IMR-90 (cell line): ENCODE measurements at regions not wholly inside any gene's neighbourhood (a gene's known extent, or its start where the extent isn't known, plus 50 kb on each side); places are given as distances from the start of the nearest gene placed in this dataset.
"Not testable (repeated sequence)": the region's sequence is repeated elsewhere in the genome, so short reads cannot be mapped to it uniquely, and the experiment has no call there.

Experiments used
- ATAC-seq: fragments of 200-7000 bp; cut with Tn5 transposase; 2 replicates; pipeline ENCODE4 v1.9.1; 2020; ENCODE audit warnings: low read depth, mild to moderate bottlenecking, moderate library complexity
- BruUV-seq: library from RNA; stranded (reverse); fragments of 400-500 nt; replicated peaks from 2 replicates; lab custom pipeline; 2021; lab: Mats Ljungman, UMichigan
- CTCF ChIA-PET: fragments of 300-600 bp; formaldehyde crosslinking; extraction: SDS; loops from one replicate; lab custom pipeline; 2021; ENCODE audit warnings: antibody characterized with exemption; lab: Yijun Ruan, JAX
- POLR2A ChIA-PET: fragments of 300-600 bp; sonication (Branson Sonifier 250); formaldehyde crosslinking; loops from one replicate; lab custom pipeline; 2022; ENCODE audit warnings: antibody characterized with exemption; ENCODE audit not compliant: unreplicated experiment; lab: Charles Lee
- DNase-seq: peaks from one replicate; pipeline ENCODE4 v3.0.0; 2013
- H2AFZ ChIP-seq: replicated peaks from 2 replicates; pipeline ENCODE3; 2013; ENCODE audit warnings: low read length, mild to moderate bottlenecking; ENCODE audit not compliant: poor library complexity
- H2AK5ac ChIP-seq: 2 replicates; pipeline ENCODE4 v1.6.1; 2013; ENCODE audit warnings: low read depth, low read length, inconsistent platforms
- H2AK9ac ChIP-seq: replicated peaks from 2 replicates; pipeline ENCODE3; 2013; ENCODE audit warnings: mild to moderate bottlenecking, low read depth, low read length, moderate library complexity; ENCODE audit not compliant: poor library complexity
- H2BK120ac ChIP-seq: 2 replicates; pipeline ENCODE4 v1.6.1; 2013; ENCODE audit warnings: low read depth, low read length, inconsistent platforms
- H2BK15ac ChIP-seq: 3 replicates; pipeline ENCODE4 v1.6.1; 2013; ENCODE audit warnings: low read depth, low read length, inconsistent platforms
- H2BK20ac ChIP-seq: 2 replicates; pipeline ENCODE4 v1.6.1; 2013; ENCODE audit warnings: low read depth, mild to moderate bottlenecking, inconsistent platforms, low read length, moderate library complexity
- H2BK5ac ChIP-seq: 2 replicates; pipeline ENCODE4 v1.6.1; 2013; ENCODE audit warnings: mild to moderate bottlenecking, low read depth, low read length, inconsistent platforms; ENCODE audit not compliant: poor library complexity, severe bottlenecking
- H3K14ac ChIP-seq: replicated peaks from 2 replicates; pipeline ENCODE4 v1.6.1; 2013; ENCODE audit warnings: low read depth, low read length, inconsistent platforms
- H3K18ac ChIP-seq: 2 replicates; pipeline ENCODE4 v1.6.1; 2013; ENCODE audit warnings: low read depth, low read length, control low read depth
- H3K23ac ChIP-seq: 2 replicates; pipeline ENCODE4 v1.6.1; 2013; ENCODE audit warnings: low read depth, low read length, inconsistent platforms
- H3K27ac ChIP-seq: 2 replicates; pipeline ENCODE4 v1.5.1; 2013; ENCODE audit warnings: mild to moderate bottlenecking, control low read depth, low read length; ENCODE audit not compliant: insufficient read depth
- H3K27me3 ChIP-seq: 2 replicates; pipeline ENCODE4 v1.6.1; 2013; ENCODE audit warnings: low read length; ENCODE audit not compliant: control insufficient read depth, insufficient read depth
- H3K36me3 ChIP-seq: 2 replicates; pipeline ENCODE4 v1.6.1; 2013; ENCODE audit warnings: low read length, mixed read lengths; ENCODE audit not compliant: control insufficient read depth, insufficient read depth
- H3K4ac ChIP-seq: 2 replicates; pipeline ENCODE4 v1.6.1; 2013; ENCODE audit warnings: low read depth, low read length, inconsistent platforms
- H3K4me1 ChIP-seq: 2 replicates; pipeline ENCODE4 v1.6.1; 2013; ENCODE audit warnings: low read length, mixed read lengths; ENCODE audit not compliant: control insufficient read depth, insufficient read depth
- H3K4me2 ChIP-seq: 2 replicates; pipeline ENCODE4 v1.6.1; 2013; ENCODE audit warnings: low read depth, mild to moderate bottlenecking, control low read depth, low read length, moderate library complexity
- H3K4me3 ChIP-seq: 2 replicates; pipeline ENCODE4 v1.5.1; 2013; ENCODE audit warnings: low read depth, mild to moderate bottlenecking, control low read depth, low read length, moderate library complexity; ENCODE audit not compliant: insufficient read depth
- H3K56ac ChIP-seq: 2 replicates; pipeline ENCODE4 v1.6.1; 2013; ENCODE audit warnings: low read length, inconsistent platforms; ENCODE audit not compliant: insufficient read depth; ENCODE audit errors: extremely low read depth
- H3K79me1 ChIP-seq, 2 experiments: 2 replicates each; pipeline ENCODE4 v1.6.1; 2013; ENCODE audit warnings: low read length in 2 of 2, inconsistent platforms in 1 of 2, low read depth in 1 of 2
- H3K9ac ChIP-seq: 2 replicates; pipeline ENCODE4 v1.6.1; 2013; ENCODE audit warnings: low read depth, low read length, control low read depth
- H3K9me1 ChIP-seq: 2 replicates; pipeline ENCODE4 v1.6.1; 2013; ENCODE audit warnings: low read length, inconsistent platforms; ENCODE audit not compliant: insufficient read depth
- H3K9me3 ChIP-seq: 2 replicates; pipeline ENCODE4 v1.6.1; 2013; ENCODE audit warnings: low read length; ENCODE audit not compliant: control insufficient read depth, insufficient read depth
- H4K20me1 ChIP-seq: 2 replicates; pipeline ENCODE4 v1.6.1; 2013; ENCODE audit warnings: low read length, inconsistent platforms; ENCODE audit not compliant: insufficient read depth
- H4K5ac ChIP-seq: 2 replicates; pipeline ENCODE4 v1.6.1; 2013; ENCODE audit warnings: mild to moderate bottlenecking, low read depth, low read length, control low read depth
- H4K8ac ChIP-seq, 2 experiments: 2 replicates each; pipeline ENCODE4 v1.6.1; 2013; ENCODE audit warnings: low read depth in 2 of 2, low read length in 2 of 2, control low read depth in 1 of 2, inconsistent platforms in 1 of 2
- H4K91ac ChIP-seq: 2 replicates; pipeline ENCODE4 v1.6.1; 2013; ENCODE audit warnings: low read depth, low read length, inconsistent platforms; ENCODE audit not compliant: insufficient read depth
- CEBPB ChIP-seq: IDR thresholded peaks from 2 replicates; pipeline ENCODE4 v1.6.1; 2012; ENCODE audit warnings: low read depth, low read length, improper control_type of control experiment
- FOS ChIP-seq: fragments of 150-350 bp; IDR thresholded peaks from 2 replicates; pipeline ENCODE4 v1.6.1; 2016; ENCODE audit warnings: low read depth, low read length
- MAFK ChIP-seq: IDR thresholded peaks from 2 replicates; pipeline ENCODE4 v1.6.1; 2012; ENCODE audit warnings: low read depth, low read length, improper control_type of control experiment
- RAD21 ChIP-seq: IDR thresholded peaks from 2 replicates; pipeline ENCODE4 v1.6.1; 2012; ENCODE audit warnings: low read length, improper control_type of control experiment
- WGBS, 2 experiments: methylation state at CpG; one replicate each; pipeline versions ENCODE4 v1.1.5 to v1.1.7; 2013; ENCODE audit warnings: missing lambda C conversion rate in 2 of 2; ENCODE audit not compliant: insufficient read length in 1 of 2; ENCODE audit errors: extremely low coverage in 2 of 2; 5-methylcytosine and 5-hydroxymethylcytosine counted together
- dilution Hi-C: fragments of 300-500 bp; cut with HindIII; formaldehyde crosslinking; loops from one replicate; pipeline ENCODE4 v1.14.3; 2018; ENCODE audit warnings: low sequenced_read_pairs; ENCODE audit not compliant: unreplicated experiment
- in situ Hi-C: fragments of 300-500 bp; cut with MboI; formaldehyde crosslinking; loops from 3 replicates; pipeline ENCODE4 v1.14.3; 2019; ENCODE audit warnings: low sequenced_read_pairs, inconsistent platforms, mixed read lengths
- intact Hi-C: fragments of 100-400 bp; cut with micrococcal nuclease; formaldehyde crosslinking; loops from 2 replicates; pipeline ENCODE4 v1.10.0; 2022

- Histone ChIP-seq H3K18ac (no peak overlapping the region), H2AK9ac (no peak overlapping the region), H2BK5ac (no peak overlapping the region), H2BK15ac (no peak overlapping the region), H3K9me3 (no peaks in the 10 kb centered on the region), H2AFZ (no peak overlapping the region), H4K5ac (no peak overlapping the region), H4K91ac (no peak overlapping the region), H3K4me2 (no peak overlapping the region), H3K27me3 (no peaks in the 10 kb centered on the region), H3K27ac (no peak overlapping the region), H4K20me1 (no peaks in the 10 kb centered on the region), H4K8ac (no peak overlapping the region), H3K4ac (no peak overlapping the region), H2AK5ac (no peak overlapping the region), H3K9me1 (no peaks in the 10 kb centered on the region), H3K4me3 (no peak overlapping the region), H3K4me1 (peaks cover 2% of the 10 kb centered on the region; the same call in 1 of the 2 replicates), H2BK120ac (no peak overlapping the region), H3K56ac (no peak overlapping the region), H3K9ac (no peak overlapping the region), H3K36me3 (no peaks in the 10 kb centered on the region), H3K14ac (no peak overlapping the region), H3K79me1 (no peaks in the 10 kb centered on the region), H3K23ac (no peak overlapping the region), H2BK20ac (no peak overlapping the region)
- in situ Hi-C loops: no loop called here
- peak; percentile 85 for DNase-seq
- peak; percentile 94 for TF ChIP-seq CEBPB
- no peak for TF ChIP-seq RAD21
- peak; percentile 46; the same call in 1 of the 2 replicates for TF ChIP-seq FOS
- no peak for TF ChIP-seq MAFK
- 0% methylated on average over 1 of the region's 1 CpG; no CpG with 5 or more reads in 1 of the 2 experiments for WGBS, 2 experiments
- BruUV-seq: no TSS peak
- dilution Hi-C loops: no loop called here
- ChIA-PET CTCF (no interaction called here), POLR2A (no interaction called here)
- intact Hi-C loops: no loop called here
- ATAC-seq: peak; percentile 75
These were observed 315.2 kb upstream of the G2E3 start for GRCh38 chr14:30243805-30244204.

GRCh38 chr14:30244348-30244747 lies 314.6 kb upstream of the G2E3 start:
- H3K27me3 ChIP-seq, H2BK120ac ChIP-seq, H3K36me3 ChIP-seq, ATAC-seq, H2AK9ac ChIP-seq, H3K9me3 ChIP-seq, H4K91ac ChIP-seq, in situ Hi-C loops, CTCF ChIA-PET, H3K4ac ChIP-seq, H3K27ac ChIP-seq, H4K8ac ChIP-seq, H3K9me1 ChIP-seq, H3K4me2 ChIP-seq, BruUV-seq, H4K5ac ChIP-seq, dilution Hi-C loops, H2BK20ac ChIP-seq, H3K18ac ChIP-seq, H3K56ac ChIP-seq, H2BK5ac ChIP-seq, DNase-seq, H2BK15ac ChIP-seq, H2AFZ ChIP-seq, H3K9ac ChIP-seq, H3K79me1 ChIP-seq, H3K4me3 ChIP-seq, H2AK5ac ChIP-seq, intact Hi-C loops, H3K23ac ChIP-seq, H4K20me1 ChIP-seq, H3K4me1 ChIP-seq, POLR2A ChIA-PET, H3K14ac ChIP-seq: not testable (repeated sequence)
- no CpG with 5 or more reads among the region's 4 CpGs for WGBS, 2 experiments
